ENCODE measurements at regions not wholly inside any gene's neighbourhood (a gene's known extent, or its start where the extent isn't known, plus 50 kb on each side); places are given as distances from the start of the nearest gene placed in this dataset.

GRCh38 chr11:79890272-79890671 is 449.4 kb upstream of the TENM4 start:
- H3K4me3 Mint-ChIP-seq = no peak overlapping the region
- intact Hi-C loops (cut with micrococcal nuclease) = no loop called here

GRCh38 chr11:79864882-79865281 is 424.1 kb upstream of the TENM4 start:
- Histone ChIP-seq H3K9me3 (ENCODE audit: control insufficient read depth in 1 of 2, low read length in 2 of 2) (no peaks in the 10 kb centered on the region), H3K4me1 (ENCODE audit: insufficient read depth, low read length) (no peaks in the 10 kb centered on the region), H3K36me3 (ENCODE audit: insufficient read depth, low read length) (no peaks in the 10 kb centered on the region), H3K27me3 (ENCODE audit: insufficient read depth, low read length) (no peaks in the 10 kb centered on the region), H3K4me3 (ENCODE audit: low read length in 2 of 2) (no peak overlapping the region), H3K27ac (ENCODE audit: low read depth, low read length) (no peak overlapping the region)
- Mint-ChIP-seq H3K27ac (no peak overlapping the region), H3K4me3 (no peak overlapping the region), H3K27me3 (no peaks in the 10 kb centered on the region), H3K4me1 (no peaks in the 10 kb centered on the region), H3K9me3 (peaks cover 4 to 32% (median 20%) of the 10 kb centered on the region in 8 donors), H3K36me3 (no peaks in the 10 kb centered on the region)
- DNase-seq = no peak
- CTCF ChIA-PET (ENCODE audit: partially characterized antibody) = no interaction called here
- POLR2A ChIA-PET (ENCODE audit: partially characterized antibody) = no interaction called here
- intact Hi-C loops (cut with micrococcal nuclease) = no loop called here

More at GRCh38 chr11:79890272-79890671, 449.4 kb upstream of the TENM4 start:
- Histone ChIP-seq H3K9me3 (ENCODE audit: control insufficient read depth in 1 of 2, low read length in 2 of 2) (no peaks in the 10 kb centered on the region), H3K4me1 (ENCODE audit: insufficient read depth, low read length) (no peaks in the 10 kb centered on the region), H3K36me3 (ENCODE audit: insufficient read depth, low read length) (no peaks in the 10 kb centered on the region), H3K27me3 (ENCODE audit: insufficient read depth, low read length) (no peaks in the 10 kb centered on the region), H3K27ac (ENCODE audit: low read depth, low read length) (no peak overlapping the region), H3K4me3 (ENCODE audit: low read length in 2 of 2) (no peak overlapping the region)
- CTCF ChIA-PET (ENCODE audit: partially characterized antibody) = no interaction called here
- Mint-ChIP-seq H3K9me3 (peaks cover 0 to 5% (median 0%) of the 10 kb centered on the region in 8 donors), H3K27me3 (no peaks in the 10 kb centered on the region), H3K27ac (no peak overlapping the region), H3K4me1 (no peaks in the 10 kb centered on the region), H3K36me3 (no peaks in the 10 kb centered on the region)
- DNase-seq = no peak
- POLR2A ChIA-PET (ENCODE audit: partially characterized antibody) = no interaction called here

- Histone ChIP-seq H3K27me3 (ENCODE audit: insufficient read depth, low read length) (no peaks in the 10 kb centered on the region), H3K4me3 (ENCODE audit: low read length in 2 of 2) (no peak overlapping the region), H3K27ac (ENCODE audit: low read depth, low read length) (no peak overlapping the region), H3K4me1 (ENCODE audit: insufficient read depth, low read length) (no peaks in the 10 kb centered on the region), H3K36me3 (ENCODE audit: insufficient read depth, low read length) (no peaks in the 10 kb centered on the region), H3K9me3 (ENCODE audit: control insufficient read depth in 1 of 2, low read length in 2 of 2) (no peaks in the 10 kb centered on the region)
- no peaks in the 10 kb centered on the region for H3K27me3 Mint-ChIP-seq
- no peaks in the 10 kb centered on the region for H3K4me1 Mint-ChIP-seq
- CTCF ChIA-PET (ENCODE audit: partially characterized antibody) = no interaction called here
- H3K9me3 Mint-ChIP-seq = peaks cover 0 to 17% (median 9%) of the 10 kb centered on the region in 8 donors
- POLR2A ChIA-PET (ENCODE audit: partially characterized antibody) = no interaction called here
- no peak for DNase-seq
- intact Hi-C loops (cut with micrococcal nuclease) = no loop called here
- H3K36me3 Mint-ChIP-seq = no peaks in the 10 kb centered on the region
- no peak overlapping the region for H3K4me3 Mint-ChIP-seq
- no peak overlapping the region for H3K27ac Mint-ChIP-seq
Observed at GRCh38 chr11:79860336-79860735, 419.5 kb upstream of the TENM4 start.

GRCh38 chr11:79857377-79858214 is 416.8 kb upstream of the TENM4 start:
- peaks cover 0 to 11% (median 4%) of the 10 kb centered on the region in 8 donors for H3K9me3 Mint-ChIP-seq
- no peak overlapping the region for H3K27ac ChIP-seq (ENCODE audit: low read depth, low read length)
- H3K36me3 Mint-ChIP-seq = no peaks in the 10 kb centered on the region
- no peaks in the 10 kb centered on the region for H3K27me3 ChIP-seq (ENCODE audit: insufficient read depth, low read length)
- no peaks in the 10 kb centered on the region for H3K4me1 Mint-ChIP-seq
- H3K36me3 ChIP-seq (ENCODE audit: insufficient read depth, low read length) = no peaks in the 10 kb centered on the region
- no peak overlapping the region for H3K4me3 Mint-ChIP-seq
- H3K27ac Mint-ChIP-seq = no peak overlapping the region
- no peak overlapping the region for H3K4me3 ChIP-seq (ENCODE audit: low read length in 2 of 2)
- intact Hi-C loops (cut with micrococcal nuclease) = no loop called here
- DNase-seq = no peak
- ChIA-PET POLR2A (ENCODE audit: partially characterized antibody) (no interaction called here), CTCF (ENCODE audit: partially characterized antibody) (no interaction called here)
- peaks cover 0 to 3% of the 10 kb centered on the region in 2 donors for H3K9me3 ChIP-seq (ENCODE audit: control insufficient read depth in 1 of 2, low read length in 2 of 2)
- no peaks in the 10 kb centered on the region for H3K4me1 ChIP-seq (ENCODE audit: insufficient read depth, low read length)
- H3K27me3 Mint-ChIP-seq = no peaks in the 10 kb centered on the region

GRCh38 chr11:79852176-79852575 is 411.3 kb upstream of the TENM4 start:
- H3K4me3 Mint-ChIP-seq = no peak overlapping the region
- ChIA-PET POLR2A (ENCODE audit: partially characterized antibody) (no interaction called here), CTCF (ENCODE audit: partially characterized antibody) (no interaction called here)
- H3K9me3 Mint-ChIP-seq = peaks cover 0 to 15% (median 3%) of the 10 kb centered on the region in 8 donors
- no peaks in the 10 kb centered on the region for H3K36me3 Mint-ChIP-seq
- H3K27ac Mint-ChIP-seq = no peak overlapping the region
- Histone ChIP-seq H3K27ac (ENCODE audit: low read depth, low read length) (no peak overlapping the region), H3K9me3 (ENCODE audit: control insufficient read depth in 1 of 2, low read length in 2 of 2) (peaks cover 0 to 3% of the 10 kb centered on the region in 2 donors), H3K4me1 (ENCODE audit: insufficient read depth, low read length) (no peaks in the 10 kb centered on the region), H3K36me3 (ENCODE audit: insufficient read depth, low read length) (no peaks in the 10 kb centered on the region), H3K27me3 (ENCODE audit: insufficient read depth, low read length) (no peaks in the 10 kb centered on the region), H3K4me3 (ENCODE audit: low read length in 2 of 2) (no peak overlapping the region)
- no peaks in the 10 kb centered on the region for H3K4me1 Mint-ChIP-seq
- no peaks in the 10 kb centered on the region for H3K27me3 Mint-ChIP-seq
- intact Hi-C loops (cut with micrococcal nuclease) = no loop called here
- DNase-seq = no peak

- Mint-ChIP-seq H3K36me3 (no peaks in the 10 kb centered on the region), H3K9me3 (peaks cover 0 to 19% (median 6%) of the 10 kb centered on the region in 8 donors), H3K27ac (no peak overlapping the region), H3K4me3 (no peak overlapping the region), H3K27me3 (no peaks in the 10 kb centered on the region), H3K4me1 (no peaks in the 10 kb centered on the region)
- ChIA-PET CTCF (ENCODE audit: partially characterized antibody) (no interaction called here), POLR2A (ENCODE audit: partially characterized antibody) (no interaction called here)
- intact Hi-C loops (cut with micrococcal nuclease) = no loop called here
- no peak overlapping the region for H3K4me3 ChIP-seq (ENCODE audit: low read length in 2 of 2)
- DNase-seq = no peak
- H3K4me1 ChIP-seq (ENCODE audit: insufficient read depth, low read length) = no peaks in the 10 kb centered on the region
- H3K27me3 ChIP-seq (ENCODE audit: insufficient read depth, low read length) = no peaks in the 10 kb centered on the region
- H3K9me3 ChIP-seq (ENCODE audit: control insufficient read depth in 1 of 2, low read length in 2 of 2) = no peaks in the 10 kb centered on the region
- H3K27ac ChIP-seq (ENCODE audit: low read depth, low read length) = no peak overlapping the region
- no peaks in the 10 kb centered on the region for H3K36me3 ChIP-seq (ENCODE audit: insufficient read depth, low read length)
Observed at GRCh38 chr11:79845002-79845709, 404.3 kb upstream of the TENM4 start.

GRCh38 chr11:79834015-79834414 is 393.2 kb upstream of the TENM4 start:
- H3K27ac Mint-ChIP-seq = no peak overlapping the region
- CTCF ChIA-PET (ENCODE audit: partially characterized antibody) = no interaction called here
- peaks cover 0 to 8% (median 2%) of the 10 kb centered on the region in 8 donors for H3K9me3 Mint-ChIP-seq
- no peaks in the 10 kb centered on the region for H3K4me1 ChIP-seq (ENCODE audit: insufficient read depth, low read length)
- H3K36me3 Mint-ChIP-seq = no peaks in the 10 kb centered on the region
- H3K9me3 ChIP-seq (ENCODE audit: control insufficient read depth in 1 of 2, low read length in 2 of 2) = no peaks in the 10 kb centered on the region
- POLR2A ChIA-PET (ENCODE audit: partially characterized antibody) = no interaction called here
- no peak overlapping the region for H3K27ac ChIP-seq (ENCODE audit: low read depth, low read length)
- no peak overlapping the region for H3K4me3 ChIP-seq (ENCODE audit: low read length in 2 of 2)
- no peak overlapping the region for H3K4me3 Mint-ChIP-seq
- no peaks in the 10 kb centered on the region for H3K36me3 ChIP-seq (ENCODE audit: insufficient read depth, low read length)
- no peak for DNase-seq
- H3K27me3 Mint-ChIP-seq = no peaks in the 10 kb centered on the region
- no peaks in the 10 kb centered on the region for H3K4me1 Mint-ChIP-seq
- no peaks in the 10 kb centered on the region for H3K27me3 ChIP-seq (ENCODE audit: insufficient read depth, low read length)
- intact Hi-C loops (cut with micrococcal nuclease) = no loop called here

Measured in CD4-positive, alpha-beta memory T cell (primary cell).